H1 (cell line): ENCODE measurements at regions not wholly inside any gene's neighbourhood (a gene's known extent, or its start where the extent isn't known, plus 50 kb on each side); places are given as distances from the start of the nearest gene placed in this dataset.

Source experiments
- CTCF ChIA-PET: fragments of 300-600 bp; sonication (Branson Sonifier 250); formaldehyde crosslinking; loops from one replicate; lab custom pipeline; 2021; ENCODE audit not compliant: partially characterized antibody; lab: Charles Lee
- POLR2A ChIA-PET: fragments of 300-600 bp; sonication (Branson Sonifier 250); formaldehyde crosslinking; loops from one replicate; lab custom pipeline; 2021; ENCODE audit warnings: inconsistent platforms; ENCODE audit not compliant: partially characterized antibody; lab: Charles Lee
- DNase-seq, 2 experiments: peaks; one replicate each; pipeline versions ENCODE4 v3.0.0 to v3.0.0-alpha.2; 2010 to 2022; ENCODE audit warnings: low spot score in 2 of 2, low read depth in 1 of 2, mixed read lengths in 1 of 2
- FAIRE-seq: peaks from 2 replicates; lab custom pipeline; 2011; peaks lifted over from hg19 to GRCh38; lab: Jason Lieb, UNC
- H2AFZ ChIP-seq: 2 replicates; pipeline ENCODE4 v1.8.1; 2012; ENCODE audit warnings: low read length, inconsistent platforms
- H2AK5ac ChIP-seq: 2 replicates; pipeline ENCODE4 v1.6.1; 2013; ENCODE audit warnings: low read depth, low read length
- H2BK120ac ChIP-seq: replicated peaks from 2 replicates; pipeline ENCODE3; 2013; ENCODE audit warnings: low read depth, low read length, inconsistent platforms
- H2BK12ac ChIP-seq: 2 replicates; pipeline ENCODE4 v1.6.1; 2013; ENCODE audit warnings: low read depth, low read length
- H2BK15ac ChIP-seq: 2 replicates; pipeline ENCODE4 v1.6.1; 2013; ENCODE audit warnings: low read length
- H2BK20ac ChIP-seq: 2 replicates; pipeline ENCODE4 v1.6.1; 2013; ENCODE audit warnings: low read length
- H2BK5ac ChIP-seq: 2 replicates; pipeline ENCODE4 v1.6.1; 2013; ENCODE audit warnings: low read depth, low read length
- H3K14ac ChIP-seq: 2 replicates; pipeline ENCODE4 v1.6.1; 2013; ENCODE audit warnings: inconsistent platforms; ENCODE audit not compliant: insufficient read length
- H3K18ac ChIP-seq: 2 replicates; pipeline ENCODE4 v1.6.1; 2013; ENCODE audit warnings: low read length; ENCODE audit errors: extremely low read depth
- H3K23ac ChIP-seq: 2 replicates; pipeline ENCODE4 v1.6.1; 2013; ENCODE audit warnings: inconsistent platforms; ENCODE audit not compliant: insufficient read length
- H3K23me2 ChIP-seq: 2 replicates; pipeline ENCODE4 v1.6.1; 2013; ENCODE audit warnings: low read depth, low read length
- H3K27ac ChIP-seq: 2 replicates; pipeline ENCODE4 v1.6.1; 2011; ENCODE audit warnings: low read depth, low read length, inconsistent platforms
- H3K27me3 ChIP-seq, 4 experiments: replicated peaks in 1 of 4; 1 replicate in 1 of 4; 2 replicates in 3 of 4; pipeline versions ENCODE4 v1.6.1 to v1.8.1; 2011 to 2013; ENCODE audit warnings: low read length in 3 of 4, mild to moderate bottlenecking in 3 of 4, inconsistent platforms in 2 of 4, mixed read lengths in 2 of 4, moderate library complexity in 1 of 4; ENCODE audit not compliant: control insufficient read depth in 3 of 4, insufficient read depth in 3 of 4; ENCODE audit errors: extremely low read depth in 1 of 4
- H3K36me3 ChIP-seq, 4 experiments: 2 replicates each; pipeline versions ENCODE4 v1.6.1 to v1.8.1; 2011 to 2013; ENCODE audit warnings: mild to moderate bottlenecking in 4 of 4, low read length in 3 of 4, moderate library complexity in 2 of 4, control low read depth in 1 of 4, inconsistent platforms in 1 of 4; ENCODE audit not compliant: insufficient read depth in 4 of 4, control insufficient read depth in 2 of 4
- H3K4ac ChIP-seq: replicated peaks from 2 replicates; pipeline ENCODE3; 2013; ENCODE audit warnings: low read length, low read depth, mixed read lengths, inconsistent platforms; ENCODE audit not compliant: insufficient read length
- H3K4me1 ChIP-seq, 4 experiments: replicated peaks in 1 of 4; 1 replicate in 1 of 4; 2 replicates in 3 of 4; pipeline versions ENCODE4 v1.6.1 to v1.8.1; 2011 to 2013; ENCODE audit warnings: low read length in 3 of 4, inconsistent platforms in 2 of 4, mixed read lengths in 1 of 4; ENCODE audit not compliant: insufficient read depth in 4 of 4, control insufficient read depth in 3 of 4
- H3K4me2 ChIP-seq, 2 experiments: 2 replicates each; pipeline versions ENCODE4 v1.6.1 to v1.8.1; 2011 to 2013; ENCODE audit warnings: low read depth in 2 of 2, low read length in 2 of 2, control low read depth in 1 of 2, inconsistent platforms in 1 of 2, mild to moderate bottlenecking in 1 of 2; ENCODE audit not compliant: insufficient read depth in 1 of 2
- H3K4me3 ChIP-seq, 4 experiments: fragments of 200-600, 300-600 bp in 1 of 4; sonication (generic), shearing (Covaris generic), sonication (Bioruptor Twin) in 1 of 4; 2 replicates each; pipeline versions ENCODE4 v1.5.1 to v1.8.1; 2011 to 2016; ENCODE audit warnings: low read length in 4 of 4, low read depth in 3 of 4, control low read depth in 2 of 4, inconsistent platforms in 2 of 4, mild to moderate bottlenecking in 2 of 4, mixed read lengths in 1 of 4, moderate library complexity in 1 of 4; ENCODE audit not compliant: insufficient read depth in 2 of 4; ENCODE audit errors: extremely low read depth in 1 of 4
- H3K56ac ChIP-seq: replicated peaks from 2 replicates; pipeline ENCODE3; 2013; ENCODE audit warnings: low read depth, mild to moderate bottlenecking, mixed read lengths, low read length, inconsistent platforms; ENCODE audit not compliant: insufficient read length
- H3K79me1 ChIP-seq: 2 replicates; pipeline ENCODE4 v1.6.1; 2013; ENCODE audit warnings: low read depth, low read length, control low read depth
- H3K79me2 ChIP-seq, 2 experiments: 2 replicates each; pipeline versions ENCODE4 v1.6.1 to v1.8.1; 2012 to 2013; ENCODE audit warnings: low read length in 2 of 2, mild to moderate bottlenecking in 2 of 2, inconsistent platforms in 1 of 2; ENCODE audit not compliant: insufficient read depth in 2 of 2, control insufficient read depth in 1 of 2
- H3K9ac ChIP-seq, 4 experiments: replicated peaks in 1 of 4; 1 replicate in 1 of 4; 2 replicates in 3 of 4; pipeline versions ENCODE4 v1.6.1 to v1.8.1; 2011 to 2013; ENCODE audit warnings: low read depth in 3 of 4, low read length in 3 of 4, control low read depth in 2 of 4, mild to moderate bottlenecking in 2 of 4, moderate library complexity in 2 of 4, inconsistent platforms in 1 of 4; ENCODE audit errors: extremely low read depth in 1 of 4
- H3K9me3 ChIP-seq, 2 experiments: 2 replicates each; pipeline versions ENCODE4 v1.6.1 to v1.8.1; 2012 to 2013; ENCODE audit warnings: mild to moderate bottlenecking in 2 of 2, moderate library complexity in 2 of 2, control low read depth in 1 of 2, inconsistent platforms in 1 of 2, low read depth in 1 of 2, low read length in 1 of 2, mixed read lengths in 1 of 2; ENCODE audit not compliant: insufficient read depth in 2 of 2
- H4K20me1 ChIP-seq, 2 experiments: replicated peaks in 1 of 2; 2 replicates each; pipeline versions ENCODE3 to v1.8.1; 2011 to 2013; ENCODE audit warnings: inconsistent platforms in 2 of 2, low read length in 2 of 2, mild to moderate bottlenecking in 1 of 2; ENCODE audit not compliant: insufficient read depth in 2 of 2, control insufficient read depth in 1 of 2
- H4K5ac ChIP-seq: 2 replicates; pipeline ENCODE4 v1.6.1; 2013; ENCODE audit warnings: low read length, low read depth, mixed read lengths, inconsistent platforms; ENCODE audit not compliant: insufficient read length
- H4K8ac ChIP-seq: 2 replicates; pipeline ENCODE4 v1.8.0; 2013; ENCODE audit warnings: mild to moderate bottlenecking, moderate library complexity, low read length, inconsistent platforms; ENCODE audit not compliant: insufficient read depth; ENCODE audit errors: extremely low read depth
- H4K91ac ChIP-seq: replicated peaks from 2 replicates; pipeline ENCODE3; 2013; ENCODE audit warnings: low read length, mixed read lengths, inconsistent platforms; ENCODE audit not compliant: insufficient read length
- BRCA1 ChIP-seq: IDR thresholded peaks from 2 replicates; pipeline ENCODE4 v1.6.1; 2012; ENCODE audit warnings: low read depth, low read length, improper control_type of control experiment
- EGR1 ChIP-seq: IDR thresholded peaks from 2 replicates; pipeline ENCODE4 v1.6.1; 2011; ENCODE audit warnings: low read depth, low read length, borderline replicate concordance
- HDAC6 ChIP-seq: IDR thresholded peaks from one replicate; pipeline ENCODE4 v1.7.1; 2012; ENCODE audit warnings: low read depth, mild to moderate bottlenecking, inconsistent platforms, low read length, moderate library complexity
- KDM1A ChIP-seq: fragments of 200-600, 300-600 bp; sonication (generic); IDR thresholded peaks from 2 replicates; pipeline ENCODE4 v1.7.1; 2016; ENCODE audit warnings: mild to moderate bottlenecking, low read length, borderline replicate concordance
- KDM4A ChIP-seq: IDR thresholded peaks from one replicate; pipeline ENCODE4 v1.7.1; 2012; ENCODE audit warnings: low read depth, mild to moderate bottlenecking, moderate library complexity, low read length, inconsistent platforms; ENCODE audit not compliant: severe bottlenecking
- RAD21 ChIP-seq, 2 experiments: IDR thresholded peaks in 1 of 2; conservative IDR thresholded peaks in 1 of 2; 2 replicates each; pipeline ENCODE4 v1.6.1; 2011; ENCODE audit warnings: low read depth in 2 of 2, low read length in 2 of 2, improper control_type of control experiment in 1 of 2, inconsistent platforms in 1 of 2, mild to moderate bottlenecking in 1 of 2, moderate library complexity in 1 of 2
- RNF2 ChIP-seq: fragments of 200-900, 300-1000 bp; sonication (generic); IDR thresholded peaks from 2 replicates; pipeline ENCODE4 v1.7.1; 2016; ENCODE audit warnings: borderline replicate concordance, low read depth, mild to moderate bottlenecking, antibody characterized with exemption, low read length; ENCODE audit not compliant: poor library complexity, severe bottlenecking; ENCODE audit errors: missing control alignments
- SIRT6 ChIP-seq: IDR thresholded peaks from one replicate; pipeline ENCODE4 v1.7.1; 2012; ENCODE audit warnings: low read length, inconsistent platforms
- SIX5 ChIP-seq: IDR thresholded peaks from 2 replicates; pipeline ENCODE4 v1.6.1; 2011; ENCODE audit warnings: mild to moderate bottlenecking, low read depth, low read length
- SUZ12 ChIP-seq: fragments of 200-600 bp; sonication (generic); IDR thresholded peaks from 2 replicates; pipeline ENCODE4 v1.6.1; 2012; ENCODE audit warnings: mild to moderate bottlenecking, inconsistent platforms, low read length, moderate library complexity, mixed read lengths
- TBP ChIP-seq: IDR thresholded peaks from 2 replicates; pipeline ENCODE4 v1.6.1; 2011; ENCODE audit warnings: low read depth, low read length, improper control_type of control experiment
- TCF12 ChIP-seq: IDR thresholded peaks from 2 replicates; pipeline ENCODE4 v1.6.1; 2011; ENCODE audit warnings: low read depth, mild to moderate bottlenecking, low read length
- TEAD4 ChIP-seq: IDR thresholded peaks from 2 replicates; pipeline ENCODE4 v1.6.1; 2012; ENCODE audit warnings: low read depth, low read length, inconsistent platforms, mixed read lengths
- whole genome bisulfite sequencing, 2 experiments: shearing (Covaris generic) in 1 of 2; methylation state at CpG; one replicate each; pipeline versions ENCODE4 v1.1.6 to v1.1.7; 2013 to 2015; ENCODE audit warnings: low lambda C conversion rate in 2 of 2, mixed read lengths in 2 of 2, inconsistent platforms in 1 of 2, low coverage in 1 of 2, missing lambda C conversion rate in 1 of 2; ENCODE audit not compliant: insufficient replicate concordance in 2 of 2, insufficient coverage in 1 of 2, insufficient read length in 1 of 2; ENCODE audit errors: extremely low coverage in 1 of 2, missing lambda C conversion rate in 1 of 2; 5-methylcytosine and 5-hydroxymethylcytosine counted together
- TF ChIP-seq, protein P1 (sequence below): IDR thresholded peaks from 2 replicates; pipeline ENCODE4 v1.6.1; 2012; ENCODE audit warnings: inconsistent platforms

GRCh38 chr3:130291148-130291547, 54.3 kb upstream of the COL6A5 start:
- CTCF ChIA-PET, result interaction anchor here (1.7 kb wide), 1 partner anchor 16 kb away, joined by 6 read pairs; no protein-coding TSS in a partner anchor
- H3K4me1 ChIP-seq, result no peaks in the 10 kb centered on the region
- H3K23ac ChIP-seq, result no peak overlapping the region

More at GRCh38 chr3:130291148-130291547, 54.3 kb upstream of the COL6A5 start:
- H3K27ac ChIP-seq, result no peak overlapping the region
- no peaks in the 10 kb centered on the region for H4K20me1 ChIP-seq
- H3K79me2 ChIP-seq, result no peaks in the 10 kb centered on the region
- no peak overlapping the region for H3K14ac ChIP-seq
- POLR2A ChIA-PET, result no interaction called here
- H3K23me2 ChIP-seq, result no peaks in the 10 kb centered on the region
- no peak overlapping the region for H4K8ac ChIP-seq
- no peak overlapping the region for H4K91ac ChIP-seq
- H3K4ac ChIP-seq, result no peak overlapping the region
- no peaks in the 10 kb centered on the region for H3K36me3 ChIP-seq
- no peak overlapping the region for H2BK20ac ChIP-seq
- H3K9me3 ChIP-seq, result no peaks in the 10 kb centered on the region
- H4K5ac ChIP-seq, result no peak overlapping the region
- H3K9ac ChIP-seq, result no peak overlapping the region
- H2BK5ac ChIP-seq, result no peak overlapping the region
- no peak overlapping the region for H3K56ac ChIP-seq
- no peak overlapping the region for H2AK5ac ChIP-seq
- WGBS, 2 experiments, result 92% methylated on average over 2 of the region's 2 CpGs; no CpG with 5 or more reads in 1 of the 2 experiments
- TF ChIP-seq SIRT6 (no peak), RAD21 (IDR thresholded peaks at IDR 0.05 in 1 of 2, conservative IDR thresholded peaks at IDR 0.05 in 1 of 2; ENCODE audit: low read depth in 2 of 2, low read length in 2 of 2) (no peak), TCF12 (no peak), SUZ12 (no peak), KDM1A (no peak), BRCA1 (no peak), HDAC6 (no peak), KDM4A (no peak), SIX5 (no peak), TEAD4 (no peak), RNF2 (no peak), TBP (no peak), EGR1 (no peak)
- TF ChIP-seq, protein P1, sequence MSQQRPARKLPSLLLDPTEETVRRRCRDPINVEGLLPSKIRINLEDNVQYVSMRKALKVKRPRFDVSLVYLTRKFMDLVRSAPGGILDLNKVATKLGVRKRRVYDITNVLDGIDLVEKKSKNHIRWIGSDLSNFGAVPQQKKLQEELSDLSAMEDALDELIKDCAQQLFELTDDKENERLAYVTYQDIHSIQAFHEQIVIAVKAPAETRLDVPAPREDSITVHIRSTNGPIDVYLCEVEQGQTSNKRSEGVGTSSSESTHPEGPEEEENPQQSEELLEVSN, result no peak
- no peak overlapping the region for H3K4me3 ChIP-seq
- no peak overlapping the region for H3K4me2 ChIP-seq
- no peak overlapping the region for H3K18ac ChIP-seq
- no peaks in the 10 kb centered on the region for H3K27me3 ChIP-seq
- no peak overlapping the region for H2BK15ac ChIP-seq
- H2BK12ac ChIP-seq, result no peak overlapping the region
- no peak overlapping the region for H2BK120ac ChIP-seq
- H3K79me1 ChIP-seq, result no peaks in the 10 kb centered on the region
- H2AFZ ChIP-seq, result no peak overlapping the region
- no peak for DNase-seq
- FAIRE-seq, result no peak
